ENCODE measurements at regions not wholly inside any gene's neighbourhood (a gene's known extent, or its start where the extent isn't known, plus 50 kb on each side); places are given as distances from the start of the nearest gene placed in this dataset.

- Histone ChIP-seq H3K27me3 (ENCODE audit: insufficient read depth, insufficient read length) (no peaks in the 10 kb centered on the region), H3K36me3 (ENCODE audit: insufficient read depth, insufficient read length, low read length) (no peaks in the 10 kb centered on the region), H3K9ac (ENCODE audit: insufficient read length, low read depth) (no peak overlapping the region), H3K4me1 (ENCODE audit: insufficient read depth, insufficient read length) (no peaks in the 10 kb centered on the region), H3K9me3 (ENCODE audit: insufficient read depth, low read length) (no peaks in the 10 kb centered on the region), H3K4me3 (ENCODE audit: insufficient read length, low read depth) (no peak overlapping the region)
- DNase-seq (ENCODE audit: low read depth, low spot score): no peak
- TF ChIP-seq ZNF274 (IDR thresholded peaks at IDR 0.05; ENCODE audit: low read depth, low read length): no peak
- no peak for TF ChIP-seq SUZ12 (IDR thresholded peaks at IDR 0.05; ENCODE audit: extremely low read depth, insufficient read depth, insufficient read length)
- TF ChIP-seq YY1 (IDR thresholded peaks at IDR 0.05; ENCODE audit: insufficient read depth, insufficient read length): no peak
Observed at GRCh38 chr4:148964456-148964855, 522.2 kb upstream of the NR3C2 start.

GRCh38 chr4:148962539-148963290 is 520.5 kb upstream of the NR3C2 start:
- no peaks in the 10 kb centered on the region for H3K9me3 ChIP-seq (ENCODE audit: insufficient read depth, low read length)
- no peak overlapping the region for H3K4me3 ChIP-seq (ENCODE audit: insufficient read length, low read depth)
- no peaks in the 10 kb centered on the region for H3K4me1 ChIP-seq (ENCODE audit: insufficient read depth, insufficient read length)
- H3K27me3 ChIP-seq (ENCODE audit: insufficient read depth, insufficient read length): no peaks in the 10 kb centered on the region
- DNase-seq (ENCODE audit: low read depth, low spot score): no peak
- H3K9ac ChIP-seq (ENCODE audit: insufficient read length, low read depth): no peak overlapping the region
- no peak for TF ChIP-seq SUZ12 (IDR thresholded peaks at IDR 0.05; ENCODE audit: extremely low read depth, insufficient read depth, insufficient read length)
- TF ChIP-seq ZNF274 (IDR thresholded peaks at IDR 0.05; ENCODE audit: low read depth, low read length): no peak
- TF ChIP-seq YY1 (IDR thresholded peaks at IDR 0.05; ENCODE audit: insufficient read depth, insufficient read length): no peak
- no peaks in the 10 kb centered on the region for H3K36me3 ChIP-seq (ENCODE audit: insufficient read depth, insufficient read length, low read length)

- no peak overlapping the region for H3K4me3 ChIP-seq (ENCODE audit: insufficient read length, low read depth)
- TF ChIP-seq YY1 (IDR thresholded peaks at IDR 0.05; ENCODE audit: insufficient read depth, insufficient read length) (no peak), SUZ12 (IDR thresholded peaks at IDR 0.05; ENCODE audit: extremely low read depth, insufficient read depth, insufficient read length) (no peak), ZNF274 (IDR thresholded peaks at IDR 0.05; ENCODE audit: low read depth, low read length) (no peak)
Observed at GRCh38 chr4:148961526-148961925, 519.3 kb upstream of the NR3C2 start.

GRCh38 chr4:148958317-148958716 is 516.1 kb upstream of the NR3C2 start:
- TF ChIP-seq ZNF274 (IDR thresholded peaks at IDR 0.05; ENCODE audit: low read depth, low read length): no peak
- DNase-seq (ENCODE audit: low read depth, low spot score): no peak
- no peaks in the 10 kb centered on the region for H3K36me3 ChIP-seq (ENCODE audit: insufficient read depth, insufficient read length, low read length)
- no peaks in the 10 kb centered on the region for H3K9me3 ChIP-seq (ENCODE audit: insufficient read depth, low read length)
- no peaks in the 10 kb centered on the region for H3K27me3 ChIP-seq (ENCODE audit: insufficient read depth, insufficient read length)
- H3K4me1 ChIP-seq (ENCODE audit: insufficient read depth, insufficient read length): no peaks in the 10 kb centered on the region
- no peak overlapping the region for H3K9ac ChIP-seq (ENCODE audit: insufficient read length, low read depth)
- no peak overlapping the region for H3K4me3 ChIP-seq (ENCODE audit: insufficient read length, low read depth)

More at GRCh38 chr4:148961526-148961925, 519.3 kb upstream of the NR3C2 start:
- Histone ChIP-seq H3K9me3 (ENCODE audit: insufficient read depth, low read length) (no peaks in the 10 kb centered on the region), H3K9ac (ENCODE audit: insufficient read length, low read depth) (no peak overlapping the region), H3K27me3 (ENCODE audit: insufficient read depth, insufficient read length) (no peaks in the 10 kb centered on the region), H3K4me1 (ENCODE audit: insufficient read depth, insufficient read length) (no peaks in the 10 kb centered on the region), H3K36me3 (ENCODE audit: insufficient read depth, insufficient read length, low read length) (no peaks in the 10 kb centered on the region)
- DNase-seq (ENCODE audit: low read depth, low spot score): no peak

GRCh38 chr4:148955564-148956297 is 513.5 kb upstream of the NR3C2 start:
- Histone ChIP-seq H3K27me3 (ENCODE audit: insufficient read depth, insufficient read length) (no peaks in the 10 kb centered on the region), H3K36me3 (ENCODE audit: insufficient read depth, insufficient read length, low read length) (no peaks in the 10 kb centered on the region), H3K4me1 (ENCODE audit: insufficient read depth, insufficient read length) (no peaks in the 10 kb centered on the region), H3K9ac (ENCODE audit: insufficient read length, low read depth) (no peak overlapping the region), H3K9me3 (ENCODE audit: insufficient read depth, low read length) (no peaks in the 10 kb centered on the region), H3K4me3 (ENCODE audit: insufficient read length, low read depth) (no peak overlapping the region)
- DNase-seq (ENCODE audit: low read depth, low spot score): no peak
- TF ChIP-seq ZNF274 (IDR thresholded peaks at IDR 0.05; ENCODE audit: low read depth, low read length): no peak
- no peak for TF ChIP-seq SUZ12 (IDR thresholded peaks at IDR 0.05; ENCODE audit: extremely low read depth, insufficient read depth, insufficient read length)
- no peak for TF ChIP-seq YY1 (IDR thresholded peaks at IDR 0.05; ENCODE audit: insufficient read depth, insufficient read length)

- H3K9ac ChIP-seq (ENCODE audit: insufficient read length, low read depth): no peak overlapping the region
- no peak for DNase-seq (ENCODE audit: low read depth, low spot score)
Observed at GRCh38 chr4:148954011-148954749, 512.0 kb upstream of the NR3C2 start.

GRCh38 chr4:148951346-148951745 is 509.1 kb upstream of the NR3C2 start:
- no peak for DNase-seq (ENCODE audit: low read depth, low spot score)
- H3K9me3 ChIP-seq (ENCODE audit: insufficient read depth, low read length): no peaks in the 10 kb centered on the region
- TF ChIP-seq ZNF274 (IDR thresholded peaks at IDR 0.05; ENCODE audit: low read depth, low read length) (no peak), YY1 (IDR thresholded peaks at IDR 0.05; ENCODE audit: insufficient read depth, insufficient read length) (no peak), SUZ12 (IDR thresholded peaks at IDR 0.05; ENCODE audit: extremely low read depth, insufficient read depth, insufficient read length) (no peak)
- no peak overlapping the region for H3K4me3 ChIP-seq (ENCODE audit: insufficient read length, low read depth)
- H3K27me3 ChIP-seq (ENCODE audit: insufficient read depth, insufficient read length): no peaks in the 10 kb centered on the region
- H3K9ac ChIP-seq (ENCODE audit: insufficient read length, low read depth): no peak overlapping the region
- no peaks in the 10 kb centered on the region for H3K4me1 ChIP-seq (ENCODE audit: insufficient read depth, insufficient read length)
- H3K36me3 ChIP-seq (ENCODE audit: insufficient read depth, insufficient read length, low read length): no peaks in the 10 kb centered on the region

More at GRCh38 chr4:148954011-148954749, 512.0 kb upstream of the NR3C2 start:
- H3K27me3 ChIP-seq (ENCODE audit: insufficient read depth, insufficient read length): no peaks in the 10 kb centered on the region
- H3K4me3 ChIP-seq (ENCODE audit: insufficient read length, low read depth): no peak overlapping the region
- TF ChIP-seq SUZ12 (IDR thresholded peaks at IDR 0.05; ENCODE audit: extremely low read depth, insufficient read depth, insufficient read length): no peak
- TF ChIP-seq YY1 (IDR thresholded peaks at IDR 0.05; ENCODE audit: insufficient read depth, insufficient read length): no peak
- no peak for TF ChIP-seq ZNF274 (IDR thresholded peaks at IDR 0.05; ENCODE audit: low read depth, low read length)
- H3K9me3 ChIP-seq (ENCODE audit: insufficient read depth, low read length): no peaks in the 10 kb centered on the region
- H3K4me1 ChIP-seq (ENCODE audit: insufficient read depth, insufficient read length): no peaks in the 10 kb centered on the region
- no peaks in the 10 kb centered on the region for H3K36me3 ChIP-seq (ENCODE audit: insufficient read depth, insufficient read length, low read length)

All from NT2/D1 (cell line).